ENCODE measurements at regions not wholly inside any gene's neighbourhood (a gene's known extent, or its start where the extent isn't known, plus 50 kb on each side); places are given as distances from the start of the nearest gene placed in this dataset.
A peak's percentile ranks its signal among the peaks of the same experiment; 100 is the strongest.

DNA sequence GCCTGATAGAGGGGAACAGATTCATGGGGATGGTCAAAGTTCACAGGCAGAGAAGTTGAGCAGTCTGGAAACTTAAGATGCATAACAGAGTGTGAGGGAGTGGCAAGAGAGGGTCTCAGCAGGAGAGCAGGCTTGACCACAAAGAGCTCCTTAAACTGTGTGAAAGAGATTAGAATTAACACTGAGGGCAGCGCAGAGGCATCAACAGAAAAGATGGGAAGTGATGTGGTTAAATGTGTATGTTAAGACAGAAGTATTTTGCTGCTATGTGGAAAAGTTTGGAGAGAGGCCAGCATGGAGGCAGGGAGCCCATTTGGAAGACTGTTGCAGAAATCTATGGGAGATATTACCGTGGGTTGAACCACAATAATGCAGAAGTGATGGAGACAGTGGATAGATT is 122.7 kb upstream of the LMNTD1 start:
- no peaks in the 10 kb centered on the region for H3K4me1 ChIP-seq
- intact Hi-C loops (cut with DNase I): no loop called here
- H3K4me3 ChIP-seq: no peak overlapping the region
- TF ChIP-seq POLR2A (IDR thresholded peaks at IDR 0.05): no peak
- TF ChIP-seq, protein P1, sequence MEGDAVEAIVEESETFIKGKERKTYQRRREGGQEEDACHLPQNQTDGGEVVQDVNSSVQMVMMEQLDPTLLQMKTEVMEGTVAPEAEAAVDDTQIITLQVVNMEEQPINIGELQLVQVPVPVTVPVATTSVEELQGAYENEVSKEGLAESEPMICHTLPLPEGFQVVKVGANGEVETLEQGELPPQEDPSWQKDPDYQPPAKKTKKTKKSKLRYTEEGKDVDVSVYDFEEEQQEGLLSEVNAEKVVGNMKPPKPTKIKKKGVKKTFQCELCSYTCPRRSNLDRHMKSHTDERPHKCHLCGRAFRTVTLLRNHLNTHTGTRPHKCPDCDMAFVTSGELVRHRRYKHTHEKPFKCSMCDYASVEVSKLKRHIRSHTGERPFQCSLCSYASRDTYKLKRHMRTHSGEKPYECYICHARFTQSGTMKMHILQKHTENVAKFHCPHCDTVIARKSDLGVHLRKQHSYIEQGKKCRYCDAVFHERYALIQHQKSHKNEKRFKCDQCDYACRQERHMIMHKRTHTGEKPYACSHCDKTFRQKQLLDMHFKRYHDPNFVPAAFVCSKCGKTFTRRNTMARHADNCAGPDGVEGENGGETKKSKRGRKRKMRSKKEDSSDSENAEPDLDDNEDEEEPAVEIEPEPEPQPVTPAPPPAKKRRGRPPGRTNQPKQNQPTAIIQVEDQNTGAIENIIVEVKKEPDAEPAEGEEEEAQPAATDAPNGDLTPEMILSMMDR (IDR thresholded peaks at IDR 0.05): no peak
- 66% methylated on average over 2 of the region's 2 CpGs for WGBS (ENCODE audit: insufficient coverage, low coverage, low lambda C conversion rate, missing lambda C conversion rate)
- H3K27me3 ChIP-seq: no peaks in the 10 kb centered on the region
- no peaks in the 10 kb centered on the region for H3K36me3 ChIP-seq
- DNase-seq (no peak), ATAC-seq (no peak)
- no peak overlapping the region for H3K27ac ChIP-seq
- no peaks in the 10 kb centered on the region for H3K9me3 ChIP-seq

DNA sequence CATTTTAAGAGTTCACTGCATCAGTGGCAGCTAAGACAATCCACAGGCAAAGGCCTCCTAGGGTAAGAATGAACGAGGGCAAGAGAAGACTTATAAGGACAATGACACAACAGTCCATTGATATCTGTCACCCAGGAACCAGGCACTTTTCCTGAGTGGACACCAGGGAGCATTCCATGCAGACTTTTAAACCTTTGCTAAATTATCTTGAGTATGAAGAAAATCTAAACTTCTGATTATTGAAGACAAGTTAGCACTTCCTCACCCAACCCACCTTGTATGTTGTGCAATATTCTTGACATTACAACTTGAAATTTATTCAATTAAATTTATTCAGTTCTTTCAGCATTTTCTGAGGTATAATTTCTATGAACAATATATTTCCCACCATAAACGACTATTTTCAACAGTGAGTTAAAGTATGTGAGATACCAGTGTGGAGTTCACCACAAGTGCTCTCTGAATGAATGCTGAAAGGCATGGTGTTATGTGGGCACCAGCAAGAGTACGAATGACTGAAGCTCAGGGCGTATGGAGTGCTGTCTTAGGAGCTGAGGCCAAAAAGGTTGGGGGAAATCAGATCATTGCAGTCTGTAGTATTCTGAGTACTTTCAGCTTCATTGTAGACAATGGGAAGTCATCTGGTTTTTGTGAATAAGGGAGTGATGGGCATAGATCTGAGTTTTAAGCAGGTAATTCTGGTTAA is 124.3 kb upstream of the LMNTD1 start:
- no peaks in the 10 kb centered on the region for H3K9me3 ChIP-seq
- ATAC-seq (peak in 1 of 4 donors; percentile 40), DNase-seq (no peak)
- H3K4me3 ChIP-seq: no peak overlapping the region
- intact Hi-C loops (cut with DNase I): no loop called here
- WGBS (ENCODE audit: insufficient coverage, low coverage, low lambda C conversion rate, missing lambda C conversion rate): 57% methylated on average over 4 of the region's 4 CpGs
- no peaks in the 10 kb centered on the region for H3K4me1 ChIP-seq
- TF ChIP-seq POLR2A (IDR thresholded peaks at IDR 0.05): no peak
- TF ChIP-seq, protein P1 (IDR thresholded peaks at IDR 0.05): peak in 2 of 4 donors; percentile 13 to 19
- H3K27ac ChIP-seq: no peak overlapping the region
- no peaks in the 10 kb centered on the region for H3K36me3 ChIP-seq
- H3K27me3 ChIP-seq: no peaks in the 10 kb centered on the region

DNA sequence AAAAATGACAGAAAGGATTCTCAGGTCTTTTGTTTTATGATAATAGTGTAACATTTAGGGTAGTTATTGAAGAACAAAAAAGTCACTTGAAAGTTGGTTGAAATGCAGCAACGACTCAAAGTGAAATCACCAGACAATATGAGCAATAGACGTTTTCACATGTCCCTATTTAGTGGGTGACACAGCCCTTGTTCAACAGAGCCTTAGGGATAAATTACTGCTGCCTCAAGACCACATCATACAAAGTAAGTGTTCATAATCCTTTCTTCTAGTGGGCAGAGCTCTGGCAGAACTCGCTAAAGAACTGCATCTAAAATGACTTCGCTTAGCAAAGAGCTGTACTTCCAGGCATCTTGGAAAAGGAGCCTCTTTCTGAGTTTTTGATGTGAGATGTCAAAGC is 128.5 kb upstream of the LMNTD1 start:
- H3K36me3 ChIP-seq: no peaks in the 10 kb centered on the region
- TF ChIP-seq, protein P1 (IDR thresholded peaks at IDR 0.05): no peak
- TF ChIP-seq POLR2A (IDR thresholded peaks at IDR 0.05): no peak
- no peak overlapping the region for H3K4me3 ChIP-seq
- ATAC-seq: no peak
- intact Hi-C loops (cut with DNase I): no loop called here
- no peak overlapping the region for H3K27ac ChIP-seq
- H3K27me3 ChIP-seq: no peaks in the 10 kb centered on the region
- no peak for DNase-seq
- no peaks in the 10 kb centered on the region for H3K9me3 ChIP-seq
- no peaks in the 10 kb centered on the region for H3K4me1 ChIP-seq
- WGBS (ENCODE audit: insufficient coverage, low coverage, low lambda C conversion rate, missing lambda C conversion rate): 53% methylated on average over 3 of the region's 4 CpGs

DNA sequence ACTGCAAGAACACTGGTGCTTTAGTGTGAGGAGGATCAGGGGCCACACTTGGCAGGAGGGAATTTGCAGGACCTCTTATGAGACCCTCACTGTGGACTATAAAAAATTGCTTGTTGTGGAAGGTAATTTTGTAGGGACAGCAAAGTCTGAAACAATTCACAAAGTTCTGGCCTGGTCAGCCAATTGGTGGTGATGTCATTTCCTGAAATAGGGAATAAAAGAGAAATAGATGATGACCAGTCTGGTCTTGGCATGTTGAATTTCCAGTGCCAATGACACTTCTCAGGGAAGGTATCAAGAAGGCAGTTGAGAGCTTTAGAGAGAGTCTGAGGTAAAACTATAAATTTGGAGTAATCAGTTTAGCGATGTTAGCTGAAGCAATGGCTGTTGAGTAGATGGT is 129.3 kb upstream of the LMNTD1 start:
- WGBS (ENCODE audit: insufficient coverage, low coverage, low lambda C conversion rate, missing lambda C conversion rate): 90% methylated on average over 1 of the region's 1 CpG
- H3K4me1 ChIP-seq: no peaks in the 10 kb centered on the region
- TF ChIP-seq, protein P1 (IDR thresholded peaks at IDR 0.05): no peak
- TF ChIP-seq POLR2A (IDR thresholded peaks at IDR 0.05): no peak
- no peak overlapping the region for H3K27ac ChIP-seq
- intact Hi-C loops (cut with DNase I): no loop called here
- no peak overlapping the region for H3K4me3 ChIP-seq
- no peak for DNase-seq
- H3K9me3 ChIP-seq: no peaks in the 10 kb centered on the region
- ATAC-seq: no peak
- no peaks in the 10 kb centered on the region for H3K27me3 ChIP-seq
- no peaks in the 10 kb centered on the region for H3K36me3 ChIP-seq
